HUDEP-2 (cell line): ENCODE measurements at regions not wholly inside any gene's neighbourhood (a gene's known extent, or its start where the extent isn't known, plus 50 kb on each side); places are given as distances from the start of the nearest gene placed in this dataset.

Source experiments
- DNase-seq, 76 experiments: peaks; one replicate each; lab custom pipeline; 2025; ENCODE audit not compliant: unreplicated experiment in 76 of 76; lab: John Stamatoyannopoulos, UW

- DNase-seq: no peak
Observed at GRCh38 chr14:34003082-34003668, 52.3 kb upstream of the EGLN3 start.
